ENCODE measurements at regions not wholly inside any gene's neighbourhood (a gene's known extent, or its start where the extent isn't known, plus 50 kb on each side); places are given as distances from the start of the nearest gene placed in this dataset.
"Not testable (repeated sequence)": the region's sequence is repeated elsewhere in the genome, so short reads cannot be mapped to it uniquely, and the experiment has no call there.

DNA sequence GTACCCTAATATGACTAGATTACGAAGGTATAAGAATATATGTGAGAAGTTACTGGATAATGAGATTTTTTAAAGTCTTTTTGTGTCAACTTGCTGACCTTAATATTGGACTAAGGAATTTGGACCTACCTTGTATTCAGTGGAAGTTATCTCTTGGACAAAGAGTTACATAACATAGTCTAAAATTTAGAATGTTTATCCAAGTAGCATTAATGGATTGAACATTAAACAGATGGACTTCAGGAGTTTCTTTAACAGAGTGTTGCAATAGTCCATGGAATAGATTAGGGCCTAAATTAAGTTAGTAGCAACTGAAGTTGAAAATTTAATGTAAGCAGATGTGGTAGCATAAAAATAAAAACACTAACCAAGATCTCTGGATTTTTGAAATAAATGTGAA is 266.4 kb downstream of the PYDC2 start:
- ChIA-PET POLR2A (no interaction called here), CTCF (no interaction called here)

DNA sequence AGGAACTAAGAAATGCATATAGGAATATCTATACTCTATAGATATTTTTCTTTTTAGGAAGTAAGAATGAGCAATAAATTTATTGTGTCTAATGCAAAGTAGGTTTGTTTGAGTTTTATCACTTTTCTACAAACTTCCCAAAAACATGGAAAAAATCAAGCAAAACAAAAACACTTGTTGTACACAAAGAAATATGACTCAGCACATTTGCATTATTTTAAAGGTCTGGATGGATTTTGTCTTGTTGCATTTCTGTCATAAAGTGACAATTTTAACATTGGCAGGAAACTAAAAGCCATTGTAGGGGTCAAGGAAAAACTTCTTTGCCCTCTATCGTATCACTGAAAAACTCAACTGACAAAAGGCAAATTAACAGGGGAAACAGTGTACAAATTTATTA is 267.2 kb downstream of the PYDC2 start:
- ChIA-PET POLR2A (no interaction called here), CTCF (no interaction called here)

DNA sequence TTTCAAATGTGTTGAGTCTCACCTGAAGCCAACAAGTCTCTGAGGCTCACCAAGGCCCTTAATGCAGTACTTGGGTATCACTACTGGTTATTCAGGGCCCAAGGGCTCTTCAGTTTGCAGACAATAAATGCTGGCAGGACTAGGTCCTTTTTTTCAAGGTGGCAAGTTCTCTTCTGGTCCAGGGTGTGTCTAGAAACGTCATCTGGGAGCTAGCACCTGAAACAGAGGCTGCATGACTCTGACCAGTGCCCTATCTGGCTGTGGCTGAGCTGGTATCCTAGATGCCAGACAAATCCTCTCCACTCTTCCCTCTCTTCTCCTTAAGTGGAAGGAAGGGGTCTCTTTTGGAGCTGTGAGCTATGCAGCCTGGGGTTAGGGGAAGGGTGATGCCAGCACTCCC is 276.8 kb downstream of the PYDC2 start:
- ChIA-PET POLR2A (no interaction called here), CTCF (no interaction called here)

DNA sequence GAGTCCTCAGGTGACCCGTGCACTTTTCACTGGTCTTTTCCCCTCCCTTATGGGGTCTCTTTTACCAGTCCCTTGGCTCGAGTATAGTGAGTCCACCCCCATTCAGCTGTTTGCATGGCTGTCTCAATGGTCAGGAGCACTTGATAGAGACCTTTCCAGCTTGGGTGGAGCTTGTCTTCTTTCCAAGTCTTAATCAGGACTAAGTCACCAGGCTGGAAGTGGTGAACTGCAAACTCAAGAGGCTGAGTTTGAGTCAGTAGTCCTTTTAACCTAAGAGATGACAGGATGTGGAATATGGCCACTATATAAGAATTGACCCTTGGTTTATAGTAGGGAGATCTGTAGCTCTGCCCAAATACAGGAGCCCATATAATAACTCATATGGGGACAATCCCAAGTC is 279.7 kb downstream of the PYDC2 start:
- ChIA-PET POLR2A (no interaction called here), CTCF (no interaction called here)

DNA sequence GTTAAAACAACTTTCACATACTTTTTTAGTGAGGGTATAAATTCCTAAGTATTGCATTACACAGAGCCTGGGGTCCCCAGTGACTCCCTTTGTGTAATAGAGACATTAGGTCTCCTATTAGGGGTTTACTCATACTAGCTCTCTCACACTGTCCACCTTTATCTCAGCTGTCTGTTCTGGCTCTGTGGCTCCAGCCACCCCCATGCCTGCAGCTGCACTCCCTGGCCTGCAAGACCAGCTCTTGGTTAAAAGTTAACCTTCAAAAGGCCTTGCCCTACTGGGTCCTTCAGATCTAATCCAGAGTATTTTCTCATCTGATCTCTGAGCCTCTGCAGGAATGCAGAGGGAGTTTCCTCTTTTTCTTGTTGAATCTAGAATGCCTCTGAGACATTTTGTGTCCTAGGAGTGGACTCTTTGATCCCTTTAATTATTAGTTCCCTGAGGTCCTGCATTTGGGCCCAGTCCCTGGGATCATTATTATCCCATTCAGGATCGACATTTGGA is 280.9 kb downstream of the PYDC2 start:
- CTCF ChIA-PET, POLR2A ChIA-PET: not testable (repeated sequence)

DNA sequence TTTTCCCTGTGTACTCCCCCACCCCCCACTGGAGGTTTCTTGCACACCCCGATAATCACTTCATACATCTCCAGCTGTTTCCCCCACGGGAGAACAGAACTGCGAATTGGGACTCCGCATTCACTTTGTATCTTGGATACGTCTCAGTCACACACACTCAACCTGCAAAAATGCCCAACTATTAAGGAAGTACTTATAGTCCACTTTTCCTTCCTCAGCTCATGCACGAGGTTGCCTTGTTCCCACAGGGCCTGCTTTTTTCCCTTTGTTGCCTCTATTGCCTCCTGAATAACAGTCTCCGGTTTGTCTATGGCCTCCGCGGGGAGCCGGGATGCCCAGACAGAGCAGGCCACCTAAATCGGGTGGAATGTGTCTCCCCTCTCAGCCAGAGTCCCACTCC is 282.3 kb downstream of the PYDC2 start:
- ChIA-PET POLR2A (no interaction called here), CTCF (no interaction called here)

DNA sequence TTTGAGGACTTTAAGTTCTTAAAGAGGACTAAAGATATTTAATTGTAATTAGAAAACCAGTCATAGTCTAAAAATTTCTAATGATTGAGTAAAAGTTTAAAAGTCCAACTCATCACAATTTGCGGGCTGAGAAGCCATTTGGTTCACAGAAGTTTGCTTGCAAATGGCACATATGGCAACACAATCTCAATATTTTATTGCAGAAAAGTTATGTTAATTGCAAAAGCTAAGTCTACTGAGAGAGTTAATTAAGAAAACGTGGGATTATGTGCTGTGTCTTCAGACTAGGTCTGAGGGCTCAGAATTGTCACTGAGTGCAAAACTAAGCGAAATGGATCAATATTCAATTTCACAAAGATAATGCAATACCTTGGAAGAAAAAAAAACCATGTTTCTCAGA is 289.7 kb downstream of the PYDC2 start:
- ChIA-PET CTCF (no interaction called here), POLR2A (no interaction called here)

DNA sequence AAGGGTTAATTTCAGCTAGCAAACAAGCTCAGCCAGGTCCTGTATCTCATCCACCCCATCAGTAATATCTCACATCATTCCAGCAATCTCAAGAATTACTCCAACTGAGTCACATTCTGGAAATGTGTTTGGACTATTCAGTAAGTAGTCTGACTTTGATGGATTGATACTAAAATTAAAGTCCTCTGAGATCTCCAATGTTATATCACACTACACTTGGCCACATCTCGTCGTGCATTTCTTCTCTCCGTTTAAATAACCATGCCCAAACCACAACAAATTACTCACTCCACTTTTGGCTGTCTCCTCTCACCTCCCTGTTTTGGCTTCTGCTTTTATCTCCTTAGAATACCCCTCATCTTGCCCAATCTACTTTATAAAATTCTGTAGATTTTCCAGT is 292.2 kb downstream of the PYDC2 start:
- POLR2A ChIA-PET, result no interaction called here
- CTCF ChIA-PET, result no interaction called here

DNA sequence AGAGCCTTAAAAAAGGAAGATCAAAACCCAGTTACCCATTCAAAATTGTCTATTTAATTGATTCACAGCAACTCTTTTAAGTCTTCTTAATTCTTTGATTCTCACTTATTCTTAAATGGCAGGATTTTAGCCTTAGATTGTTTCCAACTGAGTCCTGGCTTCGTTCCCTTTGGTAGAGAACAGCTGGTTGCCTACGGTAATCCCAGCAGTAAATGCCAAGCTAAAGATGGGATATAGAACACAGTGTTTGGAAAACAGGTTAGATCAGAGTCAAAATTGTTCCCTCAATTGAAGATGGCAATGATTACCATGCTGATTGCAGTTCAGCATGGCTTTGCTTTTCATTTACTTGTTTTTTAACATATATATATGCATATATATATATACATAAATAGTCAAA is 300.9 kb downstream of the PYDC2 start:
- CTCF ChIA-PET, result no interaction called here
- POLR2A ChIA-PET, result no interaction called here

DNA sequence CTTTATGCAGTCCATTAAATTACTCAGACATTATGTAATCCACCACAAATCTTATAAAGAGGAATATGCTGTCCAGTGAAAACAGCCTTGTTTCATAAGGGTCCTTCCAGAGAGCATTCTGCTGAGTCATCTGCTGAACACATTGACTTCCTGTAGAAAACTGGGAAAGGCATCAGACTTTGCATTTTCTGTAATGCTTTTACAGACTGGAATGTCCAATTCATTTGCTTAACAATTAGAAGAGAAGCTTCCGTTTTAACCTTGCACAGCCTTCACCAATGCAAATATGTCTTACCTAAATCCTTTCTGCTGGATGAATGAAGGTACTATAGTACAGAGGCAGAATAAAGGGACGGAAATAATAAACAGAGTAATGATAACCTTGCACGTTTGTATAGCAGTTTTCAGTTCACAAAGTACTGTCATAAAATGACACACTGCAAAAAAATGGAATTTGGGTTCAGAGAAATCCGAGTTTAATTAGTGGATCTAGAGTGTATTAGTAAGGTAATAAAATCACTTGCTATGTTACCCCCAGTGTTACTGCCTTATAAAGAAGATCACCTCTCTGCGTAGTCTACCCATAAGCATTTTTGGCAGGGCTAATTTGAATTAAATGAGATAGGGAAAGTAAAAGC is 301.5 kb downstream of the PYDC2 start:
- POLR2A ChIA-PET, result no interaction called here

DNA sequence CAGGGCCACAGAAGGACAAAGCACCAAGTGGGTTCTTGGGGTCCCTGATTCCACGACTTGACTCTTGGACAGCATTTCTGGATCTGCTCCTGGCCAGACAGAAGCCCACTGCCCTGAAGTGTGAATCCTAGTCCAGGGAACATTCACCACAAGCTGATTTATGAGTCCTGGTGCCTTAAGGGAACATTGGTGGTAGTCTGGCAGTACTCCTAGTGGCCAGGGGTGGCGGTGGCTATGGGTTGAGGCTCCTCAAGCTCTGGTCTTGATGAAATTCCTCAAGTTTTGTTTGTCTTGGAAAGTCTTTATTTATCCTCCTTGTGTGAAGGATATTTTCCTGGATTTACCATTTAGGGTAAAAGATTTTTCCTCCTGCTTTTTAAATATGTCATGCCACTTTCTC is 307.5 kb downstream of the PYDC2 start:
- CTCF ChIA-PET, result no interaction called here
- POLR2A ChIA-PET, result no interaction called here

More for the DNA sequence above, 301.5 kb downstream of the PYDC2 start:
- CTCF ChIA-PET, result no interaction called here

DNA sequence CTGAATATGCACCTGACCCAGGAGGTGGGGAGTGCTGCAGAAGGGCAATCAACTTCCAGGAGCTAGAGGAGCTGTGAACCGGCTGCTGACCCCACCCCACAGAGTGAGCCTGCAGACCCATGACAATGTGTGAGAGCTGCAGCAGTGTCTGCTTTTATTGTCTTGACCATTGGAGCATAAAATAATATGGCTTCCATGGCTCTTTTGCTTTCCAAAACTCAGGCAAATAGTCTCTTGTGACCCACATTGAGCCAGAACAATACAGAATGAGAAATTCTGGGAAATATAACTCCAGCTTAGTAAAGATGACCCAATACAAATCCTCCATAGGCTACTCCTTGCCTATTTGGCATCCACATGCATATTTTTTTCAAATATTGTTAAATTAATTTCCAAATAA is 309.6 kb downstream of the PYDC2 start:
- ChIA-PET POLR2A (no interaction called here), CTCF (no interaction called here)

DNA sequence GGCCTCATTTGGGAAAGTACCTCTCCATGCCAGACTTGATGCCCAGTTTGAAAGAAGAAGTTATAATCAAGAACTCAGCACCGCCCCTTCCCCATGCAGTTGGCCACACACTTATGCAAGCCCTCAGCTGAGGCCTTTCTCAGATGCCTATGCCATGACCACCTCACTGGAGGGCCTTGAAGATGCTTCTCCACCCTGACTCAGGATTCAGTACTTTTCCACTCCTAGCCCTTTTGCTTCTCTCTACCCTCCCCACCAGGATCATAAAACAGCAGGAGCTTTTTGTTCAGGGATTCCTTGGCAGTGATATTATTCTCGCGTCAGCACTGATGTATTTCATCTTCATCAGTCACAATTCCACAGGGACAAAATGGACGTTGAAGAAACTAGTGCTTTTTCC is 313.5 kb downstream of the PYDC2 start:
- ChIA-PET CTCF (no interaction called here), POLR2A (no interaction called here)

DNA sequence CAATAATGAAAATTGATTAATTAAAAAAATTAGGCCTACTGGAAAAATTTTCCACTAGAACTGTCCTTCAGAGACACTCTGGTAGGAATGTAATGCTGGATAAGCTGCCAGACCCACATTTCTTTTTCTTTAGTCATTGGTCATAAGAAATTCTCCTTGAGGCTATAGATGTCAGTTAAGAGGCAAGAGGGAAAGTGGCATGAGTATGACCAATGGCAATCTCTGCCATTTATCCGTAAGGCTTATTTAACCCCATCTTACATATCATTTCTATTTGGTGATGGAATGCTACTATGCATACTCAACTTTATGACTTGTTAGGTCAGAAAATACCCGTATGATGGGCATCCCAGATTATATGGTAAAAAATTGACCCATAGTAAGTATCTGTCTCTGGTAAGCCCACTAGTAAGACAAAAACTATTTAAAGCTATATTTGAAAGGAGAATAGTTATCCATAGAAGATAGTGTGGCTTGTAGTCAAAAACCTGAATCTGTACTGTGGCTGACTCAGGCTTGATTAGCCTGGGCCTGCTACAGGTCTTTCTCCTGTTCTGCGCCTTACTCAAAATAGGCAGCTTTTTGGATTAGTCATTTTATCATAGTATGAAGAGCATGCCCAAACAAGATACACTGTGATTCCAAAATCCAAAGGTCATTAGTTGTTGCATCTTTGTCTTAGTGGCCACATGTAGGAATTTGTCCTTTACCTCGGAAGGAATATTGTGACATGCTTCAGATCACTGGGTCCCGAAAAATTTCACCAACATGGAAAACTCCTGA is 314.7 kb downstream of the PYDC2 start:
- CTCF ChIA-PET, result no interaction called here

DNA sequence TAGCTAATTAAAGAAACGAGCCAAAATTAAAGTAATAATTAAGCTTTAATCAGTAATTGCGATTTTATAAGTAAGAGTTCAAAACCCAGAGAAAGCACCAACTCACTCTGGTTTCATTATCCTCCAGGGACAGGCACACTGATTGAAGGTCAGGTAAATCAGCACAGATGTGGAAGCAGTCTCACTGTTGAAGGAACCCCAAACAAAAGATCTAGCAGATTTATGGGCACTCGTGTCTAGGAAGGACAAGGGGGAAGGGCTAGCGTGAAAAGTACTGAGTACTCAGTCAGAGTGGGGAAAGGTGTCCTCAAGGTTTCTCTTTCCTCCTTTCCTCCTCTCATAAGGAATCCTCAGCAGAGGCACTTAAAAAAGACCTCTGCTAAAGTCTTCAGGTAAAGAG is 320.1 kb downstream of the PYDC2 start:
- POLR2A ChIA-PET, result no interaction called here
- CTCF ChIA-PET, result no interaction called here

More for the DNA sequence above, 314.7 kb downstream of the PYDC2 start:
- POLR2A ChIA-PET, result no interaction called here

DNA sequence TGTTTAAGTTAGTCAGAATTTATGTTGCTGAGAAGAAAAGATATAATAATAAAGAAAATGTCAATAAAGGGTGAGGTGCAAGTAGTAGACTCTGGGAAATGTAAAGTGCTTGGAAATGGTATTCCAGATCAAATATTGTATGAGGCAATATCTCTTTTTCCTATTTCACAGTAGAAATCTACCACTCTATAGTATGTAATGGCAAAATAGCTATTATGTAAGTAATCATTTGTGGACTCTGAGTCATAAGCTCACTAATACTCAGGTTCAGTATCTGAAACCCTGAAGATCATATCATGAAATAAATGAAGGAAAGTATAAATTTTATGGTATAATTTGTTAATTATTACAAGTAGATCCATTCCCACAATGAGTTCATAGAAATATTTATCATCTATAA is 322.1 kb downstream of the PYDC2 start:
- ChIA-PET POLR2A (no interaction called here), CTCF (no interaction called here)

DNA sequence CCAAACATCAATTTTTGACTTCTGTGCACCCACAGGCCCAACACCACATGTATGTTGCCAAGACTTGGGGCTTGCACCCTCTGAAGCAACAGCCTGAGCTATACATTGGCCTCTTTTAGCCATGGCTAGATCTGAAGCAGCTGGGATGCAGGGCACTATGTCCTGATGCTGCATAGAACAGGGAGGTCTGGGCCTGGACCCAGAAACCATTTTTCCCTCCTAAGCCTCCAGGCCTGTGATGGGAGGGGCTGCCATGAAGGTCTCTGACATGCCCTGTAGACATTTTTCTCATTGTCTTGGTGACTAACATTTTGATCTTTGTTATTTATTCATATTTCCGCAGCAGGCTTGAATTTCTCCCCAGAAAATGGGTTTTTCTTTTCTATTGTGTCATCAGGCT is 330.0 kb downstream of the PYDC2 start:
- ChIA-PET CTCF (no interaction called here), POLR2A (no interaction called here)

DNA sequence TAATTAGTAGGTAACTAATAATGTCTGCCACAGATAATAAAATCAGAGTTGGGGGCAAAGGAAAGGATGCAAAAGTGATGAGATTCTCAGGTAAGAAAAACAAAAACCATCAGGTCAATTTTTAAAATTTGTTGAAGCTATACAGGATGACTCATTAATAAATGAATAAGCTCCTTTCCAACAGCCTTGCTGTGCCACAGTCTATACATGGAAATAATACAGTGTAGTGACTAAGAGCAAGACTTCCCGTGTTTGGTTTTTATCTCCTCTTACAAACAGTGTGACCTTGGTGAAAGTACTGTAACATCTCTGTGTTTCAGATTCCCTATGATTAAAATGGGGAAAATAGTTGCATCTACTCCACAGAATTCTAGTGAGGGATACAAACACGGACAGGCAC is 331.6 kb downstream of the PYDC2 start:
- ChIA-PET CTCF (no interaction called here), POLR2A (no interaction called here)

DNA sequence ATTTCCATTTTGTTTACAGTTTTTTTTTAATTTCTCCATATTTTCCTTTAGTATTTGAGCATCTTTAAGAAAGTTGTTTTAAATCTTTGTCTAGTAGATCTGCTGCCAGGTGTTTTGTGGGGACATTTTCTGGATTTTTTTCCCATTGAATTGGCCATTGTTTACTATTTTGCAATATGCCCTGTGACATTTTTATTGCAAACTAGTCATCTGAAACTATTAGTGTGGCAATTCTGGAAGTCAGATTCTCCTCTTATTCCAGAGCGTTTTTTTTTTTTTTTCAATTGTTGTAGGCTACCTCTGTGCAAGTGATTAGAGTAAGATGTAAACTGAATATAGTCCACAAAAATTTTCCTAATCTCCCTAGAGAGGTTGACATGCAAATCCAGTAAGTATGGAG is 334.2 kb downstream of the PYDC2 start:
- CTCF ChIA-PET, result no interaction called here
- POLR2A ChIA-PET, result no interaction called here

DNA sequence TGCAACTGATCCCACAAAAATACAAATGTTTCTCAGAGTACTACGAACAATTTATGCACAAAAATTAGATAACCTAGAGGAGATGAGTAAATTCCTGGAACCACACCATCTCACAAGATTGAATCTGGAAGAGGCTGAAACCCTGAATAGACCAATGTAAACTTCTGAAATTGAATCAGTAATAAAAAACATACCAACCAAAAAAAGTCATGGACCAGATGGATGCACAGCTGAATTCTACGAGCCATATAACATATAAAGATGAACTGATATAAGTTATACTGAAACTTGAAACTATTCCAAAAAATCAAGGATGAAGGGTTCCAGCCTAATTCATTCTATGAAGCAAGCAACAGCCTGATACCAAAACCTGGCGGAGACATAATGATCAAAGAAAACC is 336.3 kb downstream of the PYDC2 start:
- CTCF ChIA-PET, result interaction anchor here (0.6 kb wide), 2 partner anchors 167 to 398 kb away, joined by 3 read pairs; no protein-coding TSS in a partner anchor
- POLR2A ChIA-PET, result no interaction called here

DNA sequence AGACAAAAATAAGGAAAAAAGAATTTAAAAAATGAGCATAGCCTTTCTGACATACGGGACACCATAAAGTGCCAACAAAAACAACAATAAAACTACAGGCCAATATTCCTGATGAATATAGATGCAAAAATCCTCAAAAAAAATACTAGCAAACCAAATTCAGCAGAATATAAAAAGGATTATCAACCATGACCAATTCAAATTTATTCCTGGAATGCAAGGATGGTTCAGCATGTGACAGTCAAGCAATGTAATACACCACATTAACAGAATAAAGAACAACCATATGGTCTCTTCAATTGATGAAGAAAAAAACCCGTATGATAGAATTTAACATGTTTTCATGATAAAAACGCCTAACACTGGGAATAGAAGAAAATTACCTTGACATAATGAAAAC is 341.7 kb downstream of the PYDC2 start:
- POLR2A ChIA-PET, result no interaction called here

DNA sequence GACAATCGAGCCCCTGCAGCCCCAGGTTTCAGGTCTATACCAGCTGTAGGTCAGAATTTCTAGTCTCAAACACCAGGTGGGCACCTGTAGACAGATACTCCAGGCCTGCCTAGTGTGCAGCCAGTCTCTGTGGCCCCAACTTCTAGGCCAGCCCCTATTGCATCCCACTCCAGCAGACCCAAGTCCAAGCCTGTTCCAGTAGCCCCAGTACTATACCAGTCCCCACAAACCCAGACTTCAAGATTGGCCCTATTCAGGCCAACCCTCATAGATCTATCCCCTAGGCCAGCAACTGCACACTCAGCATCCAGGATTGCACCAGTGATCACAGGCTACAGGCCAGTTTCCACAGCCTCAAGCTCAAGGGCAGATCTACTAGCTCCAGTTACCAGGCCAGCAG is 344.0 kb downstream of the PYDC2 start:
- ChIA-PET CTCF (no interaction called here), POLR2A (no interaction called here)

More for the DNA sequence above, 341.7 kb downstream of the PYDC2 start:
- CTCF ChIA-PET, result no interaction called here
